IPS-NIHi7 (cell line): ENCODE measurements at regions not wholly inside any gene's neighbourhood (a gene's known extent, or its start where the extent isn't known, plus 50 kb on each side); places are given as distances from the start of the nearest gene placed in this dataset.

Source experiments
- DNase-seq: peaks from one replicate; pipeline ENCODE4 v3.0.0; 2012; ENCODE audit warnings: mixed read lengths; ENCODE audit errors: extremely low spot score

GRCh38 chr5:114658194-114658593, 296.3 kb downstream of the KCNN2 start:
- DNase-seq = peak; percentile 16

- no peak for DNase-seq
These were observed 295.7 kb downstream of the KCNN2 start for GRCh38 chr5:114657342-114658130.

- DNase-seq = no peak
These were observed 288.0 kb downstream of the KCNN2 start for GRCh38 chr5:114649878-114650277.

- no peak for DNase-seq
These were observed 287.1 kb downstream of the KCNN2 start for GRCh38 chr5:114648940-114649339.

GRCh38 chr5:114644576-114644975, 282.7 kb downstream of the KCNN2 start:
- DNase-seq = no peak

- no peak for DNase-seq
These were observed 274.4 kb downstream of the KCNN2 start for GRCh38 chr5:114636271-114636670.

GRCh38 chr5:114634967-114635901, 273.4 kb downstream of the KCNN2 start:
- DNase-seq = no peak

- no peak for DNase-seq
These were observed 272.6 kb downstream of the KCNN2 start for GRCh38 chr5:114634517-114634916.

- DNase-seq = no peak
These were observed 250.5 kb downstream of the KCNN2 start for GRCh38 chr5:114612406-114612805.

GRCh38 chr5:114581136-114581535, 219.3 kb downstream of the KCNN2 start:
- no peak for DNase-seq

- DNase-seq = no peak
These were observed 204.0 kb downstream of the KCNN2 start for GRCh38 chr5:114565871-114566270.

GRCh38 chr5:114565139-114565538, 203.3 kb downstream of the KCNN2 start:
- DNase-seq = no peak

- no peak for DNase-seq
These were observed 199.5 kb downstream of the KCNN2 start for GRCh38 chr5:114561415-114561814.
